PFSK-1 (cell line): ENCODE measurements at regions not wholly inside any gene's neighbourhood (a gene's known extent, or its start where the extent isn't known, plus 50 kb on each side); places are given as distances from the start of the nearest gene placed in this dataset.

Experiments used
- FOXP2 ChIP-seq: optimal IDR thresholded peaks from 2 replicates; pipeline ENCODE3; 2011; ENCODE audit warnings: borderline replicate concordance, control low read depth, inconsistent platforms; ENCODE audit not compliant: insufficient read depth; ENCODE audit errors: extremely low read length, extremely low read depth
- POLR2AphosphoS5 ChIP-seq: IDR thresholded peaks from 2 replicates; pipeline ENCODE4 v1.6.1; 2012; ENCODE audit warnings: low read depth, mild to moderate bottlenecking, control low read depth, low read length, moderate library complexity
- SIN3A ChIP-seq: IDR thresholded peaks from 2 replicates; pipeline ENCODE4 v1.6.1; 2012; ENCODE audit warnings: mild to moderate bottlenecking, low read length, moderate library complexity, borderline replicate concordance; ENCODE audit not compliant: insufficient read depth
- TAF1 ChIP-seq: IDR thresholded peaks from 2 replicates; pipeline ENCODE4 v1.6.1; 2012; ENCODE audit warnings: low read length, control low read depth, borderline replicate concordance; ENCODE audit not compliant: insufficient read depth
- TF ChIP-seq, protein P1 (sequence below), 2 experiments: IDR thresholded peaks; 2 replicates each; pipeline versions ENCODE4 v1.6.1 to v1.8.0; 2011 to 2012; ENCODE audit warnings: low read depth in 2 of 2, low read length in 2 of 2, control low read depth in 1 of 2, inconsistent platforms in 1 of 2, mild to moderate bottlenecking in 1 of 2, moderate library complexity in 1 of 2; ENCODE audit not compliant: insufficient read depth in 1 of 2

DNA sequence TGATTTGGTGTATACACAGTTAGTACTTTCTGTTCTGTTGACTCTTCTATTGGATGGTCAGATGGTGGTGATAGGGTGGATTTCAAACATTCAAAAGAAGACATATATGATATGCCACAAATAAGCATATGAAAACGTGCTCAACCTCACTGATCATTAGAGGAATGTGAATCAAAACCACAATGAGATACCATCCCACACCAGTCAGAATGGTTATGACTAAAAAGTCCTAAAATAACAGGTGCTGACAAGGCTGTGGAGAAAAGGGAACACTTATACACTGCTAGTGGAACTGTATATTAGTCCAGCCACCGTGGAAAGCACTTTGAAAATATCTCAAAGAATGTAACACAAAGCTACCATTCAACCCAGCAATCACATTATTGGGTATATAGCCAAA is 425.5 kb downstream of the C12orf50 start:
- TF ChIP-seq FOXP2 (no peak), SIN3A (no peak), POLR2AphosphoS5 (no peak)
- TF ChIP-seq, protein P1, sequence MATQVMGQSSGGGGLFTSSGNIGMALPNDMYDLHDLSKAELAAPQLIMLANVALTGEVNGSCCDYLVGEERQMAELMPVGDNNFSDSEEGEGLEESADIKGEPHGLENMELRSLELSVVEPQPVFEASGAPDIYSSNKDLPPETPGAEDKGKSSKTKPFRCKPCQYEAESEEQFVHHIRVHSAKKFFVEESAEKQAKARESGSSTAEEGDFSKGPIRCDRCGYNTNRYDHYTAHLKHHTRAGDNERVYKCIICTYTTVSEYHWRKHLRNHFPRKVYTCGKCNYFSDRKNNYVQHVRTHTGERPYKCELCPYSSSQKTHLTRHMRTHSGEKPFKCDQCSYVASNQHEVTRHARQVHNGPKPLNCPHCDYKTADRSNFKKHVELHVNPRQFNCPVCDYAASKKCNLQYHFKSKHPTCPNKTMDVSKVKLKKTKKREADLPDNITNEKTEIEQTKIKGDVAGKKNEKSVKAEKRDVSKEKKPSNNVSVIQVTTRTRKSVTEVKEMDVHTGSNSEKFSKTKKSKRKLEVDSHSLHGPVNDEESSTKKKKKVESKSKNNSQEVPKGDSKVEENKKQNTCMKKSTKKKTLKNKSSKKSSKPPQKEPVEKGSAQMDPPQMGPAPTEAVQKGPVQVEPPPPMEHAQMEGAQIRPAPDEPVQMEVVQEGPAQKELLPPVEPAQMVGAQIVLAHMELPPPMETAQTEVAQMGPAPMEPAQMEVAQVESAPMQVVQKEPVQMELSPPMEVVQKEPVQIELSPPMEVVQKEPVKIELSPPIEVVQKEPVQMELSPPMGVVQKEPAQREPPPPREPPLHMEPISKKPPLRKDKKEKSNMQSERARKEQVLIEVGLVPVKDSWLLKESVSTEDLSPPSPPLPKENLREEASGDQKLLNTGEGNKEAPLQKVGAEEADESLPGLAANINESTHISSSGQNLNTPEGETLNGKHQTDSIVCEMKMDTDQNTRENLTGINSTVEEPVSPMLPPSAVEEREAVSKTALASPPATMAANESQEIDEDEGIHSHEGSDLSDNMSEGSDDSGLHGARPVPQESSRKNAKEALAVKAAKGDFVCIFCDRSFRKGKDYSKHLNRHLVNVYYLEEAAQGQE (IDR thresholded peaks at IDR 0.05; ENCODE audit: insufficient read depth in 1 of 2, low read depth in 2 of 2, low read length in 2 of 2) = no peak

DNA sequence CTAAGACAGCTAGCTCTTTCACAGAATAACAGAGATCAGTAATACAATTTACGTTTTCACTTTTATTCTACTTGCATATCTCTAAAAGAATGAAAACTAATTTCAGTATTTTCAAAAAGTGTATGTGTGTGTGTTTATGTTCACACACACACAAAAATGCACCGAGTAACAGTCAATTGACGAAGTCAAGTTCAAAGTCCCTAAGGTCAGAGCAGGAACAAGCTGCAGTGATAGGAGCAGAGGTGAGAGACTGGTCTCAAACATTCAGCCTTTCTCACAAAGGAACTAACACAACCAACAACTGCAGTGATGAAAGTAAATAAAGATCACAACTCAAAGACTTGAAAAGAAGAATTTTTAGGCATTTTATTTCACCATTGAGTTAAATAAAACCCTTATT is 429.7 kb downstream of the C12orf50 start:
- TF ChIP-seq POLR2AphosphoS5 = no peak
- TF ChIP-seq TAF1 = no peak
- TF ChIP-seq, protein P1 (IDR thresholded peaks at IDR 0.05; ENCODE audit: insufficient read depth in 1 of 2, low read depth in 2 of 2, low read length in 2 of 2) = no peak
- TF ChIP-seq FOXP2 = no peak
- no peak for TF ChIP-seq SIN3A

GRCh38 chr12:87597114-87597513 is 432.1 kb downstream of the C12orf50 start:
- TF ChIP-seq POLR2AphosphoS5 (no peak), FOXP2 (no peak), TAF1 (no peak), SIN3A (no peak)
- TF ChIP-seq, protein P1 (IDR thresholded peaks at IDR 0.05; ENCODE audit: insufficient read depth in 1 of 2, low read depth in 2 of 2, low read length in 2 of 2) = no peak

GRCh38 chr12:87596636-87597035 is 432.6 kb downstream of the C12orf50 start:
- TF ChIP-seq FOXP2 (no peak), POLR2AphosphoS5 (no peak), TAF1 (no peak), SIN3A (no peak)
- TF ChIP-seq, protein P1 (IDR thresholded peaks at IDR 0.05; ENCODE audit: insufficient read depth in 1 of 2, low read depth in 2 of 2, low read length in 2 of 2) = no peak

- TF ChIP-seq TAF1 (no peak), FOXP2 (no peak)
Observed at GRCh38 chr12:87596134-87596533, 433.1 kb downstream of the C12orf50 start.
